IMR-90 (cell line): ENCODE measurements at regions not wholly inside any gene's neighbourhood (a gene's known extent, or its start where the extent isn't known, plus 50 kb on each side); places are given as distances from the start of the nearest gene placed in this dataset.

Source experiments
- ATAC-seq: fragments of 200-7000 bp; cut with Tn5 transposase; 2 replicates; pipeline ENCODE4 v1.9.1; 2020; ENCODE audit warnings: low read depth, mild to moderate bottlenecking, moderate library complexity
- BruUV-seq: library from RNA; stranded (reverse); fragments of 400-500 nt; replicated peaks from 2 replicates; lab custom pipeline; 2021; lab: Mats Ljungman, UMichigan
- CTCF ChIA-PET: fragments of 300-600 bp; formaldehyde crosslinking; extraction: SDS; loops from one replicate; lab custom pipeline; 2021; ENCODE audit warnings: antibody characterized with exemption; lab: Yijun Ruan, JAX
- POLR2A ChIA-PET: fragments of 300-600 bp; sonication (Branson Sonifier 250); formaldehyde crosslinking; loops from one replicate; lab custom pipeline; 2022; ENCODE audit warnings: antibody characterized with exemption; ENCODE audit not compliant: unreplicated experiment; lab: Charles Lee
- DNase-seq: peaks from one replicate; pipeline ENCODE4 v3.0.0; 2013
- H2AFZ ChIP-seq: replicated peaks from 2 replicates; pipeline ENCODE3; 2013; ENCODE audit warnings: low read length, mild to moderate bottlenecking; ENCODE audit not compliant: poor library complexity
- H2AK5ac ChIP-seq: 2 replicates; pipeline ENCODE4 v1.6.1; 2013; ENCODE audit warnings: low read depth, low read length, inconsistent platforms
- H2AK9ac ChIP-seq: replicated peaks from 2 replicates; pipeline ENCODE3; 2013; ENCODE audit warnings: mild to moderate bottlenecking, low read depth, low read length, moderate library complexity; ENCODE audit not compliant: poor library complexity
- H2BK120ac ChIP-seq: 2 replicates; pipeline ENCODE4 v1.6.1; 2013; ENCODE audit warnings: low read depth, low read length, inconsistent platforms
- H2BK15ac ChIP-seq: 3 replicates; pipeline ENCODE4 v1.6.1; 2013; ENCODE audit warnings: low read depth, low read length, inconsistent platforms
- H2BK20ac ChIP-seq: 2 replicates; pipeline ENCODE4 v1.6.1; 2013; ENCODE audit warnings: low read depth, mild to moderate bottlenecking, inconsistent platforms, low read length, moderate library complexity
- H2BK5ac ChIP-seq: 2 replicates; pipeline ENCODE4 v1.6.1; 2013; ENCODE audit warnings: mild to moderate bottlenecking, low read depth, low read length, inconsistent platforms; ENCODE audit not compliant: poor library complexity, severe bottlenecking
- H3K14ac ChIP-seq: replicated peaks from 2 replicates; pipeline ENCODE4 v1.6.1; 2013; ENCODE audit warnings: low read depth, low read length, inconsistent platforms
- H3K18ac ChIP-seq: 2 replicates; pipeline ENCODE4 v1.6.1; 2013; ENCODE audit warnings: low read depth, low read length, control low read depth
- H3K23ac ChIP-seq: 2 replicates; pipeline ENCODE4 v1.6.1; 2013; ENCODE audit warnings: low read depth, low read length, inconsistent platforms
- H3K27ac ChIP-seq: 2 replicates; pipeline ENCODE4 v1.5.1; 2013; ENCODE audit warnings: mild to moderate bottlenecking, control low read depth, low read length; ENCODE audit not compliant: insufficient read depth
- H3K27me3 ChIP-seq: 2 replicates; pipeline ENCODE4 v1.6.1; 2013; ENCODE audit warnings: low read length; ENCODE audit not compliant: control insufficient read depth, insufficient read depth
- H3K36me3 ChIP-seq: 2 replicates; pipeline ENCODE4 v1.6.1; 2013; ENCODE audit warnings: low read length, mixed read lengths; ENCODE audit not compliant: control insufficient read depth, insufficient read depth
- H3K4ac ChIP-seq: 2 replicates; pipeline ENCODE4 v1.6.1; 2013; ENCODE audit warnings: low read depth, low read length, inconsistent platforms
- H3K4me1 ChIP-seq: 2 replicates; pipeline ENCODE4 v1.6.1; 2013; ENCODE audit warnings: low read length, mixed read lengths; ENCODE audit not compliant: control insufficient read depth, insufficient read depth
- H3K4me2 ChIP-seq: 2 replicates; pipeline ENCODE4 v1.6.1; 2013; ENCODE audit warnings: low read depth, mild to moderate bottlenecking, control low read depth, low read length, moderate library complexity
- H3K4me3 ChIP-seq: 2 replicates; pipeline ENCODE4 v1.5.1; 2013; ENCODE audit warnings: low read depth, mild to moderate bottlenecking, control low read depth, low read length, moderate library complexity; ENCODE audit not compliant: insufficient read depth
- H3K56ac ChIP-seq: 2 replicates; pipeline ENCODE4 v1.6.1; 2013; ENCODE audit warnings: low read length, inconsistent platforms; ENCODE audit not compliant: insufficient read depth; ENCODE audit errors: extremely low read depth
- H3K79me1 ChIP-seq, 2 experiments: 2 replicates each; pipeline ENCODE4 v1.6.1; 2013; ENCODE audit warnings: low read length in 2 of 2, inconsistent platforms in 1 of 2, low read depth in 1 of 2
- H3K9ac ChIP-seq: 2 replicates; pipeline ENCODE4 v1.6.1; 2013; ENCODE audit warnings: low read depth, low read length, control low read depth
- H3K9me1 ChIP-seq: 2 replicates; pipeline ENCODE4 v1.6.1; 2013; ENCODE audit warnings: low read length, inconsistent platforms; ENCODE audit not compliant: insufficient read depth
- H3K9me3 ChIP-seq: 2 replicates; pipeline ENCODE4 v1.6.1; 2013; ENCODE audit warnings: low read length; ENCODE audit not compliant: control insufficient read depth, insufficient read depth
- H4K20me1 ChIP-seq: 2 replicates; pipeline ENCODE4 v1.6.1; 2013; ENCODE audit warnings: low read length, inconsistent platforms; ENCODE audit not compliant: insufficient read depth
- H4K5ac ChIP-seq: 2 replicates; pipeline ENCODE4 v1.6.1; 2013; ENCODE audit warnings: mild to moderate bottlenecking, low read depth, low read length, control low read depth
- H4K8ac ChIP-seq, 2 experiments: 2 replicates each; pipeline ENCODE4 v1.6.1; 2013; ENCODE audit warnings: low read depth in 2 of 2, low read length in 2 of 2, control low read depth in 1 of 2, inconsistent platforms in 1 of 2
- H4K91ac ChIP-seq: 2 replicates; pipeline ENCODE4 v1.6.1; 2013; ENCODE audit warnings: low read depth, low read length, inconsistent platforms; ENCODE audit not compliant: insufficient read depth
- BHLHE40 ChIP-seq: fragments of 150-350 bp; IDR thresholded peaks from 2 replicates; pipeline ENCODE4 v1.6.1; 2016; ENCODE audit warnings: mild to moderate bottlenecking, low read depth, low read length
- WGBS, 2 experiments: methylation state at CpG; one replicate each; pipeline versions ENCODE4 v1.1.5 to v1.1.7; 2013; ENCODE audit warnings: missing lambda C conversion rate in 2 of 2; ENCODE audit not compliant: insufficient read length in 1 of 2; ENCODE audit errors: extremely low coverage in 2 of 2; 5-methylcytosine and 5-hydroxymethylcytosine counted together
- dilution Hi-C: fragments of 300-500 bp; cut with HindIII; formaldehyde crosslinking; loops from one replicate; pipeline ENCODE4 v1.14.3; 2018; ENCODE audit warnings: low sequenced_read_pairs; ENCODE audit not compliant: unreplicated experiment
- in situ Hi-C: fragments of 300-500 bp; cut with MboI; formaldehyde crosslinking; loops from 3 replicates; pipeline ENCODE4 v1.14.3; 2019; ENCODE audit warnings: low sequenced_read_pairs, inconsistent platforms, mixed read lengths
- intact Hi-C: fragments of 100-400 bp; cut with micrococcal nuclease; formaldehyde crosslinking; loops from 2 replicates; pipeline ENCODE4 v1.10.0; 2022

- Histone ChIP-seq H3K9ac (no peak overlapping the region), H2BK20ac (no peak overlapping the region), H2AFZ (no peak overlapping the region), H3K56ac (no peak overlapping the region), H3K4me3 (no peak overlapping the region), H4K91ac (no peak overlapping the region), H3K4me1 (peaks cover 13% of the 10 kb centered on the region), H2BK15ac (0 out of 3 replicates have a peak overlapping the region, but pooled peaks have one; percentile 64), H3K36me3 (no peaks in the 10 kb centered on the region), H4K20me1 (no peaks in the 10 kb centered on the region), H3K23ac (no peak overlapping the region), H2BK5ac (no peak overlapping the region), H3K18ac (no peak overlapping the region; the same call in 1 of the 2 replicates), H2AK5ac (peak overlapping the region; percentile 59), H3K9me3 (no peaks in the 10 kb centered on the region), H3K27ac (no peak overlapping the region), H3K27me3 (no peaks in the 10 kb centered on the region), H3K4me2 (no peak overlapping the region), H4K5ac (no peak overlapping the region), H3K14ac (no peak overlapping the region), H2BK120ac (no peak overlapping the region), H4K8ac (no peak overlapping the region), H3K79me1 (no peaks in the 10 kb centered on the region), H3K9me1 (0 out of 2 replicates have a peak, but pooled peaks cover 2% of the 10 kb centered on the region), H3K4ac (no peak overlapping the region), H2AK9ac (no peak overlapping the region)
- ChIA-PET CTCF (interaction anchor here (0.6 kb wide), 1 partner anchor 35 kb away, joined by 4 read pairs; no protein-coding TSS in a partner anchor), POLR2A (no interaction called here)
- dilution Hi-C loops, result no loop called here
- intact Hi-C loops, result no loop called here
- no CpG with 5 or more reads among the region's 3 CpGs for WGBS, 2 experiments
- no peak for DNase-seq
- no peak for ATAC-seq
- in situ Hi-C loops, result no loop called here
- no TSS peak for BruUV-seq
- no peak for TF ChIP-seq BHLHE40
Measured at GRCh38 chr7:17404006-17404405, 105.6 kb downstream of the AHR start.
